ENCODE measurements at regions not wholly inside any gene's neighbourhood (a gene's known extent, or its start where the extent isn't known, plus 50 kb on each side); places are given as distances from the start of the nearest gene placed in this dataset.
A peak's percentile ranks its signal among the peaks of the same experiment; 100 is the strongest.

DNA sequence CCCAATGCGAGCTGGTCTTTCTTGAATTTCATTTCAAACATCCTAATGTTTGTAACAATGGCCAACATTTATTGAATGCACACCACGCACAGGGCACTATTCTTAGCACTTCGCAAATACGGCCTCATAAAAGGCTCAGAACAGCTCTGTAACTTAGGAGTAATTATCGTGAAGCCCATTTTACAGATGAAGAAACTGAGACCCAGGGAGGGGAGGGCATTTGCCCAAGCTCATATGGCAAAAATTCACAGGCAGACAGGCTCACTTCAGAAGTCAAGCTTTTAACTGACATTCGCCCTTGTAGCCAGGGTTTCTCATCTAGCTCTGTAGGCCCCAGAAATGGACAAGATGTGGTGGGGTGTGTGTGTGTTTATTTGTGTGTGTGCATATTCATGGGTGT, 60.3 kb upstream of the TBX3 start:
- DNase-seq = no peak

DNA sequence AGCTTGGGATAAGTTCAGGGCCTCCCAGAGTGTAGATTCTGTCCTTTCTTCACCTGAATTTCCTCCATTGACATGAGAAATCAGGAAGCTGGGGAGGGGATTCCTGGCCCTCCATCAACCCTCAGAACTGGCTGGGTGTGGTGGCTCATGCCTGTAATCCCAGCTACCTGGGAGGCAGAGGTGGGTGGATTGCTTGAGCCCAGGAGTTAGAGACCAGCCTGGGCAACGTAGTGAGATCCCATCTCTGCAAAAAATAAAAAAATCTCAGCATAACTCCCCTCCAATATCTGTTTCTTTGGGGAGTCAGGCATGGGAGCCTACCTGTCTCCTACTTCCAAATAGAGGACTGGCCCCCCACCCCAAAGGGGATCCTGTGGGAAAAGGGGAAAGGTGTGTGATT, 59.8 kb upstream of the TBX3 start:
- no peak for DNase-seq

DNA sequence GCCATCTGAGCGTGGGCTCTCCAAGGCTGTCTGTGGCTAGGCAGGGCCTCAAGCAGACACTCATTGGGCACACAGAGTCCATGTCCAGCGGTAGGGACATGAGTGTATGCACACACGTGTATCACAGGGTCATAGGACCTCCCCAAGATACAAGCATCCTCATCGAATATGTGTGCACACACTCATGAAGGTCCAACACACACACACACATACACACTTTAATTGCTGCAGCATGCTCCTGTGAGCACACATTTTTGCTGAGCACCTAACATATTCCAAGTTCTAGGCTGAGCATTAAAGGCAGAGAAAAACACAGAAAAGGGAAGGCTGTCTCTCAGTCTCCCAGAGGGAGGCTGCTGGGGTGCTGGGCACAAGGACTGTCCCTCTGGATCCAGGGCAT, 59.3 kb upstream of the TBX3 start:
- no peak for DNase-seq

DNA sequence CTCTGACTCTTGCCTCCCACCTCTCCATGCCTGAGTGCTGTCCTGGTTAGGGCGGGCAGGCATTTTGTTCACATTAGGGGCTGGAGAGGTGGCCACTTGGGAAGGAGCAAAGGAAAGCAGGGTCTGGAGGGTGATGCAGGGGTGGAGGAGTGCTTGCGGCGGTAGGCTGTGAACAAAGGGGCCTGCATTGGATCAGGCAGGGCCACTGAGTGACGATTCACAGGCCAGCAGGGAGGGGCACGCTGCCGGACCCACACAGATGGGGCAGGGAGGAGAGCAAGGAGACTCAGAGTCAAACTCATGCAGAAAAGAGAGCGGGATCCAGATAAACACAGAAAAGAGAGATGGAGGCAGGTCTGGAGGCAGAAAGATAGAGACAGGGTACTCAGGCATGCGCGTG, 58.4 kb upstream of the TBX3 start:
- no peak for DNase-seq

DNA sequence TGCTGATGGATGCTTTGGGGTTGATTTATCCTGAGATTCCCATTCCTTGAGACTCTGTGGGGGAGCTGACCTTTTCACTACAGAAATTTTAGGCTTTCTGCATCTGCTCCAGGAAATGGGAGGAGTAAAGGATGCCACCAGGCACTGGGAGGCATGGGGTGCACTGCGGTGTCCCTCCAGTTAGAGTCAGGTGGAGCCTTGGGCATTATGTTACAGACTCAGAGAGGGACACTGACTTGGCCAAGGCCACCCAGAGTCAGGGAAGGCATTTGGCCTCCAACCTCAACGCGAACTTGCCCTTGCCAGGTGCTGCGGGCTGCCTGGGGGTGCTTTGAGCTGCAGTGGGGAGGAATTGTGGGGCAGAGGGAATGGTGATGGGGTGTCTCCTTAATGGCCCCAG, 58.0 kb upstream of the TBX3 start:
- no peak for DNase-seq

DNA sequence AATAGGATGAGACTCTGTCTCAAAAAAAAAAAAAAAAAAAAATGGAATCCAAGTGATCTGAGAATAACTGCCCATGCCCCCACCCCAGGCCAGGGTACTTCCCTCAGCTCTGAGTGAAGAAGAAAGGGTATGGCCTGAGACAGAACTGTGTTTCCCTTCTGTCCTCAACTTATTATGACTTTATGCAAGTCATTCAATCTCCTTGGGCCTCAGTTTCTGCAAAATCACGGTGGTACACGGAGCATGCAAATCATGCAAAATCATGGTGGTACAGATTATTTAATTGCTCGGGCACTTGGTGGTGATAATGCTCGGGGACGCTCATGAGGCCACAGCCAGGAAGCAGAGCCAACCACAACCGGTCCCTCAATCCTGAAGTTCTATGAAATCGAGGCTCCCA, 56.5 kb upstream of the TBX3 start:
- DNase-seq = no peak

DNA sequence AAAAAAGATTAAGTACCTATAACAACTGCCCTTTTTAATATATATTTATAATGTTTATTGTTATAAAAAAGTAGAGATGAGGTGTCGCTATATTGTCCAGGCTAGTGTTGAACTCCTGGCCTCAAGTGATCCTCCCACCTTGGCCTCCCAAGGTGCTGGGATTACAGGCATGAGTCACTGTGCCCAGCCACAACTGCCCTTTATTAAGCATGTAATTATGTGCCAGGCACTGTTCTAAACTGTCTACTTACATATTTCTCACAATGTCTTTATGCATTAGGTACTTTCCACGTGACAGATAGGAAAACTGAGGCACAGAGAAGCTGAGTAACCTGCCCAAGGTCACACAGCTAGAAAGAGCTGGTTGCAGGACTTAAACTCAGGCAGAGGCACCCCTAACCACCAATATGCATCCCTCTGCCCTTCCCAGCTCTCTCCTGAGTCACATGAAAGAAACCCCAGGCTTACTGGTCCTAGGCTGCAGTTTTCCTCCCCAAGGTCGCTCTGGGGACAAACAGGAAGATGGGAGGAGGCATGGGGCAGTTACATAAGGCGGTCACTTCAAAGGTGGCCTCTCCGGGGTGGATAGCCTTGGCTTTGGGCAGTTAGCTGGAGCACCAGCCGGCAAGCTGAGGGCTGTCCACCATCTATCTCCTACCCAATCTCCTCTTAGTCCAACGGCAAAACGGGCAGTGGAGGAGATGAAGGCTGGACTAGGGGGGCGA, 54.6 kb upstream of the TBX3 start:
- no peak for DNase-seq

DNA sequence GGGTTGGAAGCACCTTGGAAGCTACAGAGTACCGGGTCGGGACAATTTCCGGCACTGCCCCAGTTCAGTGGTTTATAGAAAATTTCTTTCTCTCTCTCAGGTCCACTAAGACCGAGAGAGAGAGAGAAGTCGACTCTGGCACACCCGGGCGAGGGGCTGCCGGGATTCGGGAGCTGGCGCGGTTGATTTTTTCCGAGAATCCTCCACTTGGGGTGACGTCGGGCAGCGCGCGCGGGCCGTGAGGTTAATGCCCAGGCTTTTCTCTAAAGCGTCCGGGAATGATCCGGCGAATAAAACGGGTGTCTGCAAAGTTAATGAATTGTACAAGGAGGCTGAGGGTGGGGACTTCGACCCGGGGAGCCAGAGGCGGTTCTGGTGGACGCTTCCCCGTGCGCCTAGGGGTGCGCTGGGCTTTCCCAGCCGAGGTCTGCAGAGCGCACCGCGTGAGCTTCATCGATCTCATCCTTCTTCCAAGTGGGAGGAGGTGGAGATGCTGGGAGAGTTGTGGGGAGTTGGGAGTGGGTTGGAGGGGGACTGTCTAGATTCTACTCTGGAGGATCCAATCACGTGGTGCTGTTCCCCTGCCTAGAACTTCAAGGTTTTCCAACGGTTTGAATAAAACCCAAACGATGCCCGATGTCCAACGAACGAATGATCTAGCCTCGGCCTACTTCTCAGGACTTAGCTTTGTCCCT, 51.9 kb upstream of the TBX3 start:
- DNase-seq = peak; percentile 64

DNA sequence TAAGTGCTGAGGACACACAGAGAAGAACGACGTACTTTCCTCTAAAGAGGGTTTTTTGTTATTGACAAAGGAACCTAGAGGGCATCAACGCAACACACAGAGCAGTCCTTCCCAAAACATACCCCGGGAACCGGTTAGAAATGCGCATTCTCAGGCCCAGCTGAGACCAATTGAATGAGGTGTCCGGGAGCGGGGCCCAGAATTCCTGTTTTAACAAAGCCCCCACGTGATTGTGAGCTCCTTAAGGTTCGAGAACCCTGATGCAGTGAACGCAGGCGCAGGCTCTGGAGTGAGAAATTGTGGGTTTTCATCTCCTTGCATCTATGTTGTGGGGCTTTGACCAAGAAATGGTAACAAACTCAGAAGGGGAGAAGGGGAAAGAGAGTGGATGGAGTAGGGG, 51.0 kb upstream of the TBX3 start:
- DNase-seq = no peak

DNA sequence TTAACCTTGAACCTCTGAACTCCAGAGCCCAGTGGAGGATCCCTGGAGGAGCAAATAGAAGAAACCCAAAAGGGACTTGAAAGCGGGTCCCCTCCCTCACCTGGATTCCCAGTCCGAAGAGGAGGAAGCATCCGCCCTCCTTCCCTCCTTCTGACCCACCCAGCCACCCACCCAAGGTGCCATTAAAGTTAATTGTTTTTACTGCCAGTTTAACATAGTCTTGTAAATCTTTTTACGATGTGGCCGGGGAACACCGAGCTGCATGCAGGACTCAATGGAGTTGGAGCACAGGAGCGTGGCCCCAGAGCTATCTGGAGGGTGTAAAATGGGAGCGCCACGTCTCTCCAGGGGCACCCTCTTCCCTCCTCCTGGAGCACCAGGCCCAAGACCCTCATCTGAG, 49.9 kb upstream of the TBX3 start:
- no peak for DNase-seq

All from eye (tissue), 1 donor.